ENCODE measurements at regions not wholly inside any gene's neighbourhood (a gene's known extent, or its start where the extent isn't known, plus 50 kb on each side); places are given as distances from the start of the nearest gene placed in this dataset.

DNA sequence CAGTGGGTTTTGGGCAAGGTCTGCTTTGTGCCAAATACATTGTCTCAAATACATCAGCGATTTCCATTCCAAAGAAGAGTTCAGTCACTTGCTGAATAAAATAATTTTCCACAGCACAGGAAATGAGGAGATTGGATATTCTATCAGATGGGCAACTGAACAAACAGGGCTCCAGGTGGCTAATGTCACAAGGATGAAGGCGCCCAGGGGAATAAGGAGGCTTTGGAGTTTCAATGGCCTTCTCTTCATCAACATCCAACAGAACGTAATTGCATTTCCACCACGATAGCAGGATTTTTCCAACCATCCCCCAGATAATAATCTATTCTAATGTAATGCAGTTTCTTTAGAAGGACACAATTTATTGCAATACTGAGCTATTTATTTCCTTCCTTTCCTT lies 104.7 kb upstream of the KLHL13 start:
- no peak overlapping the region for H2AK5ac ChIP-seq (ENCODE audit: low read depth, low read length)
- no peak overlapping the region for H3K4ac ChIP-seq (replicated peaks; ENCODE audit: insufficient read length, low read depth, low read length)
- H3K36me3 ChIP-seq (ENCODE audit: control insufficient read depth in 2 of 4, insufficient read depth in 4 of 4, low read length in 3 of 4) = no peaks in the 10 kb centered on the region
- no peak for DNase-seq (ENCODE audit: low read depth in 1 of 2, low spot score in 2 of 2)
- no peak overlapping the region for H2BK15ac ChIP-seq (ENCODE audit: low read length)
- H2AFZ ChIP-seq (ENCODE audit: low read length) = no peak overlapping the region
- H2BK5ac ChIP-seq (ENCODE audit: low read depth, low read length) = no peak overlapping the region
- no peak for FAIRE-seq
- H2BK12ac ChIP-seq (ENCODE audit: low read depth, low read length) = no peak overlapping the region
- 0 out of 2 replicates have a peak, but pooled peaks cover 3% of the 10 kb centered on the region for H3K23me2 ChIP-seq (ENCODE audit: low read depth, low read length)
- H3K14ac ChIP-seq (ENCODE audit: insufficient read length) = no peak overlapping the region
- no peaks in the 10 kb centered on the region for H3K27me3 ChIP-seq (replicated peaks in 1 of 4; ENCODE audit: control insufficient read depth in 3 of 4, extremely low read depth in 1 of 4, insufficient read depth in 3 of 4, low read length in 3 of 4)
- H4K5ac ChIP-seq (ENCODE audit: insufficient read length, low read depth, low read length) = no peak overlapping the region
- no peak overlapping the region for H3K9ac ChIP-seq (replicated peaks in 1 of 4; ENCODE audit: extremely low read depth in 1 of 4, low read depth in 3 of 4, low read length in 3 of 4)
- H2BK20ac ChIP-seq (ENCODE audit: low read length) = no peak overlapping the region
- H3K18ac ChIP-seq (ENCODE audit: extremely low read depth, low read length) = no peak overlapping the region
- no peak overlapping the region for H4K91ac ChIP-seq (replicated peaks; ENCODE audit: insufficient read length, low read length)
- peaks cover 0 to 1% of the 10 kb centered on the region in 2 experiments for H4K20me1 ChIP-seq (replicated peaks in 1 of 2; ENCODE audit: control insufficient read depth in 1 of 2, insufficient read depth in 2 of 2, low read length in 2 of 2)
- H3K4me1 ChIP-seq (replicated peaks in 1 of 4; ENCODE audit: control insufficient read depth in 3 of 4, insufficient read depth in 4 of 4, low read length in 3 of 4) = peaks cover 0 to 2% (median 0%) of the 10 kb centered on the region in 4 experiments; a peak in 1 of 7 replicates
- 96% methylated on average over 4 of the region's 4 CpGs; no CpG with 5 or more reads in 1 of the 2 experiments for WGBS, 2 experiments (ENCODE audit: extremely low coverage in 1 of 2, insufficient coverage in 1 of 2, insufficient read length in 1 of 2, insufficient replicate concordance in 2 of 2, low coverage in 1 of 2, low lambda C conversion rate in 2 of 2, missing lambda C conversion rate in 1 of 2)
- no peaks in the 10 kb centered on the region for H3K9me3 ChIP-seq (ENCODE audit: insufficient read depth in 2 of 2, low read depth in 1 of 2, low read length in 1 of 2)
- H4K8ac ChIP-seq (ENCODE audit: extremely low read depth, insufficient read depth, low read length) = no peak overlapping the region
- H2BK120ac ChIP-seq (replicated peaks; ENCODE audit: low read depth, low read length) = no peak overlapping the region
- no peaks in the 10 kb centered on the region for H3K79me2 ChIP-seq (ENCODE audit: control insufficient read depth in 1 of 2, insufficient read depth in 2 of 2, low read length in 2 of 2)
- H3K23ac ChIP-seq (ENCODE audit: insufficient read length) = no peak overlapping the region
- no peak overlapping the region for H3K4me2 ChIP-seq (ENCODE audit: insufficient read depth in 1 of 2, low read depth in 2 of 2, low read length in 2 of 2)
- ChIA-PET POLR2A (ENCODE audit: partially characterized antibody) (no interaction called here), CTCF (ENCODE audit: partially characterized antibody) (interaction anchor here (0.6 kb wide), 1 partner anchor 1565 kb away, joined by 3 read pairs; no protein-coding TSS in a partner anchor)
- H3K79me1 ChIP-seq (ENCODE audit: low read depth, low read length) = no peaks in the 10 kb centered on the region
- no peak overlapping the region for H3K56ac ChIP-seq (replicated peaks; ENCODE audit: insufficient read length, low read depth, low read length)
- H3K4me3 ChIP-seq (ENCODE audit: extremely low read depth in 1 of 4, insufficient read depth in 2 of 4, low read depth in 3 of 4, low read length in 4 of 4) = no peak overlapping the region
- no peak overlapping the region for H3K27ac ChIP-seq (ENCODE audit: low read depth, low read length)
- TF ChIP-seq JUN (IDR thresholded peaks at IDR 0.05; ENCODE audit: low read depth, low read length) = no peak
- TF ChIP-seq CTBP2 (IDR thresholded peaks at IDR 0.05; ENCODE audit: borderline replicate concordance, insufficient read depth, insufficient read length, low read length) = no peak
- no peak for TF ChIP-seq GTF2F1 (IDR thresholded peaks at IDR 0.05; ENCODE audit: borderline replicate concordance, low read depth, low read length)

Data from H1 (cell line).